Ovary (tissue), 3 donors: ENCODE measurements at regions not wholly inside any gene's neighbourhood (a gene's known extent, or its start where the extent isn't known, plus 50 kb on each side); places are given as distances from the start of the nearest gene placed in this dataset.

Experiments
- CTCF ChIP-seq, 3 donors: fragments of 450-650 bp in 2 of 3; fragments of 200-600 bp in 1 of 3; IDR thresholded peaks; one replicate each; pipeline versions ENCODE4 v1.5.1 to v1.8.0; 2016 to 2022; ENCODE audit warnings: antibody characterized with exemption in 3 of 3, mild to moderate bottlenecking in 1 of 3
- EP300 ChIP-seq: sonication (generic); formaldehyde crosslinking; IDR thresholded peaks from one replicate; pipeline ENCODE4 v1.6.1; 2017; ENCODE audit warnings: antibody characterized with exemption
- donor health status: DM: no; HTN: no; CAD: no.

GRCh38 chr9:22863106-22863505, 416.5 kb downstream of the DMRTA1 start:
- TF ChIP-seq CTCF (IDR thresholded peaks at IDR 0.05) (no peak), EP300 (no peak)
